ENCODE measurements at regions not wholly inside any gene's neighbourhood (a gene's known extent, or its start where the extent isn't known, plus 50 kb on each side); places are given as distances from the start of the nearest gene placed in this dataset.
"Not testable (repeated sequence)": the region's sequence is repeated elsewhere in the genome, so short reads cannot be mapped to it uniquely, and the experiment has no call there.

DNA sequence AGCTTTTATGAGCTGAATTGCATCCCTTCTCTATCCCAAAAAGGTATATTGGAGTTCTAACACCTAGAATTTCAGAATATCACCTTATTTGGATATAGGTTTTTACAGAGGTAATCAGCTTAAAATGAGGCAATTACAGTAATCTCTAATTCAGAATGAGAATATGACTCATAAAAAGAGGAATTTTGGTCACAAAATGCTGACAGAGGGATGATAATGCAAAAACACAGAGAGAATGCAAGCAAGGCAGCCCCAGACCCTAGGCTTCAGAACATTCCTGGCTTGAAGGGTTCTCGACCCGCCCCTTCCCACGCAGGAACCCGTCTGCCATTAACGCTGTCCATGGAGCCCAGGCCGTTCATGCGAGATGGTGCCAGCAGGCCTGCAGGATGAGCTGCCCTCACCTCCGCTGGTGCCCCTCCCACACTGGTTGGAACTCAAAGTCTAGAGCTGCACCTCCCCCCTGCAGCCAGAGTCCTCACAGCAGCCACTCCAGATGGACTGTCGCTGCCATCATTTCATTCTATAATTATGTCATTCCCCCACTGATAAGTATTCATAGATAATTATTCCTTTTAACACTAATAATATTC lies 1173.4 kb upstream of the ACO1 start:
- H2AFZ ChIP-seq (ENCODE audit: low read depth, low read length) = no peak overlapping the region
- no peaks in the 10 kb centered on the region for H3K27me3 ChIP-seq (ENCODE audit: control insufficient read depth in 2 of 2, insufficient read depth in 2 of 2, low read length in 2 of 2)

DNA sequence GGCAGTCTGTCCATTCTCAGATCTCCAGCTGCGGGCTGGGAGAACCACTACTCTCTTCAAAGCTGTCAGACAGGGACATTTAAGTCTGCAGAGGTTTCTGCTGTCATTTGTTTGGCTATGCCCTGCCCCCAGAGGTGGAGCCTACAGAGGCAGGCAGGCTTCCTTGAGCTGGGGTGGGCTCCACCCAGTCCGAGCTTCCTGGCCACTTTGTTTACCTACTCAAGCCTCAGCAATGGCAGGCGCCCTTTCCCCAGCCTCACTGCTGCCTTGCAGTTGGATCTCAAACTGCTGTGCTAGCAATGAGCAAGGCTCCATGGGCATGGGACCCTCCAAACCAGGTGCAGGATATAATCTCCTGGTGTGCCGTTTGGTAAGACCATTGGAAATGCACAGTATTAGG lies 1154.5 kb upstream of the ACO1 start:
- FAIRE-seq; H3K9me3 ChIP-seq (replicated peaks; ENCODE audit: control insufficient read depth, insufficient read depth, low read length); H3K9me1 ChIP-seq (replicated peaks; ENCODE audit: control insufficient read depth, extremely low read depth, insufficient read depth, low read length); H3K4me2 ChIP-seq (ENCODE audit: insufficient read depth, low read length); DNase-seq (ENCODE audit: low read depth, low spot score); H2AFZ ChIP-seq (ENCODE audit: low read depth, low read length); intact Hi-C loops (cut with micrococcal nuclease); H3K27me3 ChIP-seq (ENCODE audit: control insufficient read depth in 2 of 2, insufficient read depth in 2 of 2, low read length in 2 of 2); CTCF ChIA-PET; H3K36me3 ChIP-seq (ENCODE audit: control insufficient read depth in 2 of 2, extremely low read depth in 1 of 2, insufficient read depth in 2 of 2, low read length in 2 of 2); H3K4me1 ChIP-seq (ENCODE audit: control insufficient read depth, extremely low read depth, insufficient read depth, low read length); H3K79me2 ChIP-seq (ENCODE audit: control insufficient read depth, insufficient read depth, low read length); POLR2A ChIA-PET; H3K27ac ChIP-seq (ENCODE audit: insufficient read depth, low read depth, low read length); dilution Hi-C loops (cut with MboI; ENCODE audit: extremely low pct_ligation_motif_present, low sequenced_read_pairs); H3K4me3 ChIP-seq (replicated peaks in 1 of 3; ENCODE audit: insufficient read depth in 1 of 3, low read depth in 1 of 3, low read length in 3 of 3); H3K9ac ChIP-seq (replicated peaks; ENCODE audit: extremely low read depth, insufficient read depth, low read length); BruUV-seq (replicated peaks); H4K20me1 ChIP-seq (replicated peaks; ENCODE audit: control insufficient read depth, extremely low read depth, insufficient read depth, low read length): not testable (repeated sequence)

More for the DNA sequence above, 1173.4 kb upstream of the ACO1 start:
- DNase-seq (ENCODE audit: low read depth, low spot score) = no peak
- BruUV-seq (replicated peaks) = no TSS peak
- FAIRE-seq = no peak
- Histone ChIP-seq H3K9me3 (replicated peaks; ENCODE audit: control insufficient read depth, insufficient read depth, low read length) (no peaks in the 10 kb centered on the region), H3K4me2 (ENCODE audit: insufficient read depth, low read length) (no peak overlapping the region), H3K27ac (ENCODE audit: insufficient read depth, low read depth, low read length) (no peak overlapping the region), H4K20me1 (replicated peaks; ENCODE audit: control insufficient read depth, extremely low read depth, insufficient read depth, low read length) (no peaks in the 10 kb centered on the region), H3K4me3 (replicated peaks in 1 of 3; ENCODE audit: insufficient read depth in 1 of 3, low read depth in 1 of 3, low read length in 3 of 3) (no peak overlapping the region), H3K9ac (replicated peaks; ENCODE audit: extremely low read depth, insufficient read depth, low read length) (no peak overlapping the region), H3K36me3 (ENCODE audit: control insufficient read depth in 2 of 2, extremely low read depth in 1 of 2, insufficient read depth in 2 of 2, low read length in 2 of 2) (no peaks in the 10 kb centered on the region), H3K4me1 (ENCODE audit: control insufficient read depth, extremely low read depth, insufficient read depth, low read length) (no peaks in the 10 kb centered on the region), H3K79me2 (ENCODE audit: control insufficient read depth, insufficient read depth, low read length) (no peaks in the 10 kb centered on the region), H3K9me1 (replicated peaks; ENCODE audit: control insufficient read depth, extremely low read depth, insufficient read depth, low read length) (no peaks in the 10 kb centered on the region)
- CTCF ChIA-PET = interaction anchor here (1.1 to 1.4 kb wide), 3 partner anchors 11 to 94 kb away, joined by 3 to 5 read pairs (median 3); no protein-coding TSS in a partner anchor
- intact Hi-C loops (cut with micrococcal nuclease) = no loop called here
- POLR2A ChIA-PET = no interaction called here
- TF ChIP-seq, protein P1, sequence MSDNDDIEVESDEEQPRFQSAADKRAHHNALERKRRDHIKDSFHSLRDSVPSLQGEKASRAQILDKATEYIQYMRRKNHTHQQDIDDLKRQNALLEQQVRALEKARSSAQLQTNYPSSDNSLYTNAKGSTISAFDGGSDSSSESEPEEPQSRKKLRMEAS (IDR thresholded peaks at IDR 0.05; ENCODE audit: insufficient read depth, insufficient read length) = no peak
- no peak for TF ChIP-seq POLR2AphosphoS5 (IDR thresholded peaks at IDR 0.05; ENCODE audit: insufficient read depth, low read depth, low read length)
- TF ChIP-seq FOS (IDR thresholded peaks at IDR 0.05; ENCODE audit: borderline replicate concordance, insufficient read depth, low read length) = no peak
- TF ChIP-seq MYC (IDR thresholded peaks at IDR 0.05; ENCODE audit: low read depth, low read length) = no peak
- TF ChIP-seq JUN (IDR thresholded peaks at IDR 0.05; ENCODE audit: borderline replicate concordance, insufficient read depth, insufficient read length, low read depth) = no peak
- no peak for TF ChIP-seq EZH2 (IDR thresholded peaks at IDR 0.05; ENCODE audit: borderline replicate concordance, low read depth, low read length, severe bottlenecking)
- no peak for TF ChIP-seq GATA2 (IDR thresholded peaks at IDR 0.05; ENCODE audit: insufficient read depth, insufficient read length, low read depth, low read length)
- TF ChIP-seq, protein P2, sequence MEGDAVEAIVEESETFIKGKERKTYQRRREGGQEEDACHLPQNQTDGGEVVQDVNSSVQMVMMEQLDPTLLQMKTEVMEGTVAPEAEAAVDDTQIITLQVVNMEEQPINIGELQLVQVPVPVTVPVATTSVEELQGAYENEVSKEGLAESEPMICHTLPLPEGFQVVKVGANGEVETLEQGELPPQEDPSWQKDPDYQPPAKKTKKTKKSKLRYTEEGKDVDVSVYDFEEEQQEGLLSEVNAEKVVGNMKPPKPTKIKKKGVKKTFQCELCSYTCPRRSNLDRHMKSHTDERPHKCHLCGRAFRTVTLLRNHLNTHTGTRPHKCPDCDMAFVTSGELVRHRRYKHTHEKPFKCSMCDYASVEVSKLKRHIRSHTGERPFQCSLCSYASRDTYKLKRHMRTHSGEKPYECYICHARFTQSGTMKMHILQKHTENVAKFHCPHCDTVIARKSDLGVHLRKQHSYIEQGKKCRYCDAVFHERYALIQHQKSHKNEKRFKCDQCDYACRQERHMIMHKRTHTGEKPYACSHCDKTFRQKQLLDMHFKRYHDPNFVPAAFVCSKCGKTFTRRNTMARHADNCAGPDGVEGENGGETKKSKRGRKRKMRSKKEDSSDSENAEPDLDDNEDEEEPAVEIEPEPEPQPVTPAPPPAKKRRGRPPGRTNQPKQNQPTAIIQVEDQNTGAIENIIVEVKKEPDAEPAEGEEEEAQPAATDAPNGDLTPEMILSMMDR (IDR thresholded peaks at IDR 0.05; ENCODE audit: extremely low read depth in 1 of 2, insufficient read depth in 1 of 2, low read depth in 1 of 2, low read length in 2 of 2) = no peak
- no peak for TF ChIP-seq POLR2A (IDR thresholded peaks at IDR 0.05; ENCODE audit: low read depth, low read length)
- dilution Hi-C loops (cut with MboI; ENCODE audit: extremely low pct_ligation_motif_present, low sequenced_read_pairs) = no loop called here
